ENCODE measurements at regions not wholly inside any gene's neighbourhood (a gene's known extent, or its start where the extent isn't known, plus 50 kb on each side); places are given as distances from the start of the nearest gene placed in this dataset.

GRCh38 chr2:176959614-176960013 is 253.0 kb upstream of the HNRNPA3 start:
- TF ChIP-seq CTCF (IDR thresholded peaks at IDR 0.05; ENCODE audit: low read depth, low read length): no peak
- no peaks in the 10 kb centered on the region for H3K9me3 ChIP-seq
- H3K4me1 ChIP-seq: no peaks in the 10 kb centered on the region
- H3K36me3 ChIP-seq: no peaks in the 10 kb centered on the region
- no peak for DNase-seq
- H3K27me3 ChIP-seq: no peaks in the 10 kb centered on the region
- no peak overlapping the region for H3K4me3 ChIP-seq (ENCODE audit: low read depth, low read length)

GRCh38 chr2:176960061-176960460 is 252.5 kb upstream of the HNRNPA3 start:
- Histone ChIP-seq H3K9me3 (no peaks in the 10 kb centered on the region), H3K4me1 (no peaks in the 10 kb centered on the region), H3K27me3 (no peaks in the 10 kb centered on the region), H3K36me3 (no peaks in the 10 kb centered on the region), H3K4me3 (ENCODE audit: low read depth, low read length) (no peak overlapping the region)
- no peak for DNase-seq
- TF ChIP-seq CTCF (IDR thresholded peaks at IDR 0.05; ENCODE audit: low read depth, low read length): no peak

- Histone ChIP-seq H3K36me3 (no peaks in the 10 kb centered on the region), H3K4me3 (ENCODE audit: low read depth, low read length) (no peak overlapping the region), H3K4me1 (no peaks in the 10 kb centered on the region), H3K27me3 (no peaks in the 10 kb centered on the region), H3K9me3 (no peaks in the 10 kb centered on the region)
- peak; percentile 10 for DNase-seq
- TF ChIP-seq CTCF (IDR thresholded peaks at IDR 0.05; ENCODE audit: low read depth, low read length): no peak
These were observed 251.7 kb upstream of the HNRNPA3 start for GRCh38 chr2:176960736-176961520.

- Histone ChIP-seq H3K36me3 (no peaks in the 10 kb centered on the region), H3K9me3 (no peaks in the 10 kb centered on the region), H3K27me3 (no peaks in the 10 kb centered on the region), H3K4me1 (no peaks in the 10 kb centered on the region), H3K4me3 (ENCODE audit: low read depth, low read length) (no peak overlapping the region)
- TF ChIP-seq CTCF (IDR thresholded peaks at IDR 0.05; ENCODE audit: low read depth, low read length): no peak
- DNase-seq: no peak
These were observed 250.6 kb upstream of the HNRNPA3 start for GRCh38 chr2:176961775-176962619.

GRCh38 chr2:176963568-176964287 is 248.9 kb upstream of the HNRNPA3 start:
- H3K36me3 ChIP-seq: no peaks in the 10 kb centered on the region
- no peak overlapping the region for H3K4me3 ChIP-seq (ENCODE audit: low read depth, low read length)
- H3K4me1 ChIP-seq: no peaks in the 10 kb centered on the region
- TF ChIP-seq CTCF (IDR thresholded peaks at IDR 0.05; ENCODE audit: low read depth, low read length): no peak
- no peaks in the 10 kb centered on the region for H3K9me3 ChIP-seq
- no peak for DNase-seq
- no peaks in the 10 kb centered on the region for H3K27me3 ChIP-seq
